HG02973 (cell line): ENCODE measurements at regions not wholly inside any gene's neighbourhood (a gene's known extent, or its start where the extent isn't known, plus 50 kb on each side); places are given as distances from the start of the nearest gene placed in this dataset.

ENCODE experiments used
- ATAC-seq: cut with Tn5 transposase; IDR thresholded peaks from one replicate; pipeline ENCODE4 v1.9.1; 2021; ENCODE audit warnings: moderate library complexity; ENCODE audit not compliant: unreplicated experiment

DNA sequence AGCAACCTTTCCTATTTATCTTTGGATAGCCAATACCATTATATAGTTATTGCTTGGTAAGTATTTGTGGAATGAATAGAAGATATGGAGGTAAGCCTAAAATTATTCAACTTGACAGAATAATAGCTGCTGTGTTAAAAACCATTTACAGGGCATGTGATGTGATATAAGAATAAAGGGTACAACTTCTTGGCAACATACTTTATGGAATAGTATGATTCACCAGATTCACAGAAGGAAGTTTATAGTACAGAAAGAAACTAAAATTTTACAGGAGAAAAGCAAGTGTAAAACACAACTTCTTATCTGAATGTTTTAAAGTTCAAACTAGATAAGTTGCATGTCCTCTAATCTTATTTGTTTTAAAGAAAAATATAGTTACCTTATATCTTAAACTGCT, 186.4 kb upstream of the ZRANB2 start:
- no peak for ATAC-seq

DNA sequence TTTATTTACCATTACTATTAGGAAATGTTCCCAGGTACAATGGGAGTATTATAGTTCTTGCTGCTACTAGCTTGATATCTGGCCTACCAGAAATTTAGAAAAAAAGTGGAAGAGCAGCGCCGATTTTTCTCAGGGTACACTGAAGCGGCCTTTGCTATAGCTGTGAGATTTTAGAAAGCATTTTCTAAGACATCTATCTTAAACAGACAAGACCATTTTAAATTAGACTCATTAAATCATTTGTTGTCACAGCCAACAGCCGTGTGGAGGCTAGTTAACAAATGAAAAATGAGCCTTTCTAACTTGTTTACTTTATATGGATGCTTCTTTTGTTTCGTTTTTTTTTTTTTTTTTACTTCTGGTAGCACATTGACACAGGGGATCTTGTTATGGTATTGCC, 183.2 kb upstream of the ZRANB2 start:
- ATAC-seq, result no peak

DNA sequence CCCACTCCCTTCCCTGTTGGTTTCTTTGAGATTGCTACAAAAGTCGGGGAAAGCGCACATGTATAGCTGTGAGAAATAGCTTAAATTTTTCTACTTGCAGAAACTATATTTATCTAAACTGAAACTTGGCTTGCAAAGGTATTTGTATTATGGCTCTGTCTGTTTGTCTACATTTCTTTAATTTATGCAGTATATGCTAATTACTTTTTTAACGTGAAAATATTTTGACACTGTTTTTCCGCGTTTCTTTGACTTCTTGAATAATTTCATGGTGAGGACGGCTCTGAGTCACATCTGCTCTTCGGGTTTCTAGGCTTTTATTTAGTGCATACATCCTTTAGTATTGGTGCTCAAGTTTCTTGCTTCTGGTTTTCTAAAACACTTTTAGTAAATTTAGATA, 182.1 kb upstream of the ZRANB2 start:
- ATAC-seq, result no peak

DNA sequence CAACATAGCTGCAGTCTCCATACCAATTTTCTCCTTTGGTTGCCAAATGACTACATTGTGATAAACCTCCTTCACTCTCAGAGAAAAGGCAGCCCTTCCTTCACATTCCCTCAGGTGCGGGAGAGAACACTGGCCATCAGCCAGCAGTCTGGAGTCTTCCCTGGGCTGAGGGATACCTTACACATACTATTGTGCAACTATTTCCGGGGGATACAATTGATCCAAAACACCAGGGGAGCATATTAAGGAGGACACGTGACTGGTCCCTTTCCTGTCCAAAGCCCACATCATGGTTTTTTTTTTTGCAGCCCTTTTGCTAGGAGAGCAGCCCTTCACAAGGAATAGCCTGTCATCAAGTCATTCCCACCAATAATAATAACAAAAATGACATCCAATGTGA, 172.1 kb upstream of the ZRANB2 start:
- no peak for ATAC-seq

DNA sequence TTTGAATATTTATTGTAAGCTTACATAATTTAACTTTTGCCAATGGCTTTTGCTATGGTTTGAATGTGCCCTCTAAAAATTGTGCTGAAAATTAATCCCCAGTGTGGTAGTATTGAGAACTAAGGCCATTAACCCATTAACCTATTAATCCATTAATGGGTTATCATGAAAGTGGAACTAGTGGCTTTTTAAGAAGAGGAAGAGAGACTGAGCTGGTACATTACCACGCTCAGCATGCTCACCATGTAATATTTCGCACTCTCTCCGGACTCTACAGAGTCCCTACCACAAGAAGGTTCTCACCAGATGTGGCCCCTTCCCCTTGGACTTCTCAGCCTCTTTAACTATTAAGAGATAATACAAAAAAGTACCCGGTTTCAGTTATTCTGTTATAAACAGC, 164.4 kb upstream of the ZRANB2 start:
- no peak for ATAC-seq

DNA sequence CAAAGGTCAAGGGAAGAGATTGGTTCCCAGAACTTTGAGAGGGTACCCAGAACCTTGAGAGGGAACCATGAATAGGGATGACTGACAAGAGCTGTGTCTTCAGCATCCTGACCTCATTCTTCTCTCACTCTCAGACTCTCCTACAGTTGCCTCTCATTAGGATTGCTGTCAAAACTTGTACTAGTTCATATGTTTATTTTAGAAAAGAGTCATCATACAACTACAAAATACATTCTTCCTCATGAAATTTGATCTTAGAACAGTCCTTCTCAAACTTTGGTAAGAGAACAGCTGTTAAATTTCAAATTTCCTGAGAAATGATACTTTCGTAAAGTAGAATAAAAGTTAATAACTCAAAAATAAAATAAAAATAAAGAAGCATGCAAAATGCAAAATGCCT, 161.4 kb upstream of the ZRANB2 start:
- no peak for ATAC-seq

DNA sequence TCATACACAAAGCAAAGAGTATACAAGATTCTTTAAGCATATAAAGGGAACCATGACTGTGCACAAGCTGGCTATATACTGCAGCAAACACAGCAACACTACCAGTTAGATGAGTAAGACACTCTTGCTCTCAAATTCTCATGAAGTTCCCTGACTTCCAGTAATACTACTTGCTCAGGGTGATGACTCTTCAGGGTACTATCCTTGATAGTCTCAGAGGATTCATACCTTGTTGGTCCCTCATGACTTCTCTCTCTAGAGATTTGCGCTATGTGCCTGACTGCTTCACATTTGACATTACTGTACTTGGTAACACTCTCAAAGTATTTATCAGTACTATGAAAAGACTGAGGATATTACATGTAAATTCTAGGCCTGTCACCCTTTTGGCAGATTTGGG, 159.8 kb upstream of the ZRANB2 start:
- ATAC-seq, result no peak

DNA sequence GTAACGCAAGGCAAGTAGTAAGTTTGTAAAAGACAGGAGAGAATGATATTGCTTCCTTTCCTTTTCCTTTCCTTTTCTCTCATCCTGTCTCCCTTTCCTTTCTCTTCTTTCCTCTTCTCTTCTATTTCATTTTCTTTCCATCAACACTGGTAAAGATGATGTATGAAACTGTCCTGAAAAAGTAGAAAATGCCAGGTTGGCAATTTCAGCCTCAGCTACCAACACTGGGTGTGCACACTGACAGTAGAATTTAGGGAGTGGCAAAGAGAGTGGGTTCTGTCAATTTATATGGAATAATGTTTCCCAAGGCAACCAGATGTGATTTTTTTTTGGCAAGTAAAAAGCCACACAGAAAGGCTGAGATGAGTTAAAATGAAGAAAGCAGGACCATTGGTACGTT, 155.7 kb upstream of the ZRANB2 start:
- ATAC-seq, result no peak

DNA sequence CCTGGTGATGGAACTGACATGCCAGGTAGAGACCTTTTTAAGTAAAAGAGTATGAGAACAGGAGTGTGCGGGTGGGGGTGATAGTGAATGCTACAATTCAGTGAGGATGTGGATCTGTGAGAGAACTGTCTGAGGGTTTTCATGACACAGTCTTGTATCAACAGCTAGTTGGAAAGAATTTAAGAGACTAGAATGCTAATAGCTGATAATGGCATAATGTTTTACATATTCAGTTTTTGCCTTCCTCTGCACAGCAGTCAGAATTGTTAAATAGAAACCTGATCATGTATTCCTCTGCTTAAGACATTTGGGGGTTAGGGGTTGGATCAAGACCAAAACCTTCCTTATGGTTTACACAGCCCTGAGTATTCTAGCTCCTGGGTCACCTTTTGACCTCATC, 152.8 kb upstream of the ZRANB2 start:
- no peak for ATAC-seq

DNA sequence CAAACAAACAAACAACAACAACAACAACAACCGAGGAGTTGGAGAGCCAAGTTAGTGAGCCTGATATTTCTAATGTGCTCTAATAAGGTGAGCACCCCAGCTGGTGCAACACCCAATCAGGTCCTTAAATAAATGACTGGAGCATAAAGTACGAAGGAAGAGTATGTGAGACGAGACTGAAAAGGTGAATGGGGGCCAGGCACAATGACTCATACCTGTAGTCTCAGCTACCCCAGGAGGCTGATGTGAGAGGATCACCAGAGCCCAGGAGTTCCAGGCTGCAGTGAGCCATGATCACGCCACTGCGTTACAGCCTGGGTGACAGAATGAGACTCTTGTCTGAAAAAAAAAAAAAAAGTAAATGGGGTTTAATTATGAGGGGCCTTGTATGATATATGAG, 152.0 kb upstream of the ZRANB2 start:
- ATAC-seq, result no peak

DNA sequence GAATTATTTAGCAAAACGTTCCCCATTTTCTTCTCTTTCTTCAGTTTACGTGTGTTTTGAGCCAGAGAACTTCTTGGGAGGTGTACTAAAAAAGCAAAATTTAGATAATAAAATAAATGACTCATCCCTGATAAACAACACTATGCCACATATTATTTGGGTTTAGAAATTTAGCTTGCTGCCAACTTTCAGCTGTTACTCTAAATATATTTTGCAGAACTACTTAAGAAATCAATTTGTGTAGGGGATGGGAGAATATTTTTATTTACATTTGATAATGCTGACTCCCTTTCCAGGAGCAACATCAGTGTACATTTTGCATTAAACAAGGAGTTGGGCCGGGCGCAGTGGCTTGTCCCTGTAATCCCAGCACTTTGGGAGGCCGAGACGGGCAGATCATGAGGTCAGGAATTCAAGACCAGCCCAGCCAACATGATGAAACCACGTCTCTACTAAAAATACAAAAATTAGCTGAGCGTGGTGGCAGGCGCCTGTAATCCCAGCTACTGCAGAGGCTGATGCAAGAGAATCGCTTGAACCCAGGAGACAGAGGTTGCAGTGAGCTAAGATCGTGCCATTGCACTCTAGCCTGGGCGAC, 151.4 kb upstream of the ZRANB2 start:
- ATAC-seq, result no peak

DNA sequence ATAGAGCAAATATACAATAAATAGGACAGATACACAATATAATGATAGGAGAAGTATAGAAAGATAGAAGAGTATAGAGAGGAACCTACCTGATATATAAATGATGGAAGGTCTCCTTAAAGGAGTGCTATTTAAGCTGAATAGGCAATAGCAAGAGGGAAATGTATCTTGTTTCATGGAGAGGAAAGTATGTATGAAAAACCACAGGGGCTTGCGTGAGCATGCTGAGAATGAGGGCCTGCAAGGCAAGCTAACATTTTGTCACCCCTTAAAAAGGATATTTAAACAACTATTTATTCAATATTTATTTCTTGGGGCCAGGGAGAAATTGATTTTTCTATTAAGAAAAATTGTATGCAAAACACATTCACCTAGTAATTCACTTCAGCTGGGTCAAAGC, 150.9 kb upstream of the ZRANB2 start:
- ATAC-seq, result no peak

DNA sequence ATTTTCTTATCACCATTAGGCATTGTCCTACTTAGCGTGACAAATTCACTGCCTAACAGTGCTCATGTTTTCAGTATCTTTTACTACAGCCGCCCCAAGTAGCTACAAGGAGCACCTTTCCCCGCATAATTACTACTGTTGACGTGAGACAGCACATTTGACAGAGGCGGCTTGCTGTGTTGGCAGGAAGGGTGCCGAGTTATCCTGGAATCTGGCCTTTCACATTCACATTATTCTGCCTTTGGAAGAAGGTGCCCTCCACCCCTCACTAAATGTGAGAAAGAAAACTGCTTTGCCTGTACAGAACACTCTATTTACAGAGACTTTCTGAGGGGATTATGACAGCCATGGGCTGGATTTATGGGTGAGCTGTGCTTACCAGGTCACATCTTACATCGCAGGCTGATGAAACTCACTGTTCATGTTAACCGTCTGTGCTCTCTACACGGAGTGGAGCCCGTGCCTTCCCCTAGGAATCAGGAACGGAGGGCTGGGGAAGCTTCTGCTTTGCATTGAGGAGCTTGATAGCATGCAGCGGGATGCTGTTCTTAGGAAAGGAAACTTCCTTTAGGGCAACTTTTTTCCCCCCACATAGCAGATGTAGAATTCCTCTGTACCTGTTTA, 148.0 kb upstream of the ZRANB2 start:
- no peak for ATAC-seq

DNA sequence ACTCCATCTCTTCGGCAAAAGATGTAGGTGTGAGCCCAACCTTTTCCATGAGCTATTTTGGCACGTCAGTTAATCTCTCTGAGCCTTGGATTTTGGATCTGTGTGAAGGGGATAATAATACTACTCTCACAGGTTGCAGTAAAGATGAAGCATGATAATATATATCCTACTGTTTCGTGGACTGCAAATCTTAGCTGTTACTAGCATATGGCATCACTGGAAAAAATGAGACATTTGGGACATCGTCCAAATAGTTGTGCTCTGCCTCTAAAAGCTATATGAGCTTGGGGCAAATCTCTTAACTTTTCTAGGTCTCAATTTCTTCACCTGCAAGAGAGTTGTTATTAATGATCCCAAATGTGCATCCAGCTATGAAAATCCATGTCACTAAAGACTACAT, 147.4 kb upstream of the ZRANB2 start:
- ATAC-seq, result no peak

DNA sequence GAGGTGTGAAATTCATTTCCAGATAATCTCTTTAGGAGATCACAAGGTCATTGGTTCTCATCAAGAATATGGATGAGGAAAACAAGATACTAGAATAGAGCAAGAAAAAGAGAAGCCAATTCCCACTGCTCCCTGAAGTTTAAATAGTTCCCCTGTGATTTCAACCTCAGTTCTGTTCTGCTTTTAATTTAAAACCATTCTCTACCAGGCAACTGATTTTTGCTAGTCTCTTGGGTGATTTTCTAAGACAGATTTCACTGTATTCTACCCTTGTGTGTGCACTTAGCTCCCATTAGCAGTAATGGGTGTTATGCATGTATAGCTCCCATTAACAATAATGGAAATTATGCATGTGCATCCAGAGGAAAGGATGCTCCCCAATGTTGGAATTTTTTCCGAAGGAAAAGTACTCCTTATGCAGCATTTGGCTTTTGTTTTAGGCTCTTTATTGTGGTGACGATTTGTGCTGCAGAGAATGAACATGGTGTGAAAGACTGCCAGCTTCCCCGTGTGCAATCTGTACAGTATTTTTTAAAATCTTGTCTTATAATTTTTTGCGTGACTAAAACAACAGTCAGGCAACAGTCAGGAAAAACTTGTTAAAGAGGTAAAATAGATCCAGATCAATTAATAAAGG, 144.0 kb upstream of the ZRANB2 start:
- ATAC-seq, result no peak

DNA sequence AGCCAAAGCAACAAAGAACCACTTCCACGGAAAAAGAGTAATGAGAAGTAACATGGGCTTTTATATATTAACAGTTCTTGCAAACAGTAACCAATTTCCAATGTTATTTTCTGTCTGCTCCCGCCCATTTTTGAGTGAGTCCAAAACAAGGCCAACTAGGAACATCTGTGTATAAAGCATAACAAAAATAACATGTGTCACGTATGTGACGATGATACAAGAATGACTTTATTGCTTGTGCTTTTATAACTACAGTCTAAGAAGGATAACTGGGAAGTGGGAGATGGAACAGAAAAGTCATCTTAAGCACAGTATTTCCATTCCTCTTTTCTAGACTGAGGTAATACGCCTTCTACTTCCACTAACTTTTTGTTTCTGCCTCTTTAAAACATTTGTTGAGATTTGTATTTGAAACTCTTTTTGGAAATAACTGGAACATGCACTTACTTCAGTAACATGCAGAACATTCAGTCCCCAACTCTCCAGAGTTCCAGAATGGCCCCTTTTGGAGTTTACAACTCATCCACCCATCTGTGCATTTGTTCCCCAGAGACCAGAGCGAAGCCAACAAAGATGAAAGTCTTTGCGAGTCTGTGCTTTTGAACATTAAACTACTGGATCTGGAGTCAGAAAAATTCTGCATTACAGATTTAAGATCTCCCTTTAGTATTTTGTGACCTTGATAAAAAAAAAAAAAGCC, 143.0 kb upstream of the ZRANB2 start:
- no peak for ATAC-seq

DNA sequence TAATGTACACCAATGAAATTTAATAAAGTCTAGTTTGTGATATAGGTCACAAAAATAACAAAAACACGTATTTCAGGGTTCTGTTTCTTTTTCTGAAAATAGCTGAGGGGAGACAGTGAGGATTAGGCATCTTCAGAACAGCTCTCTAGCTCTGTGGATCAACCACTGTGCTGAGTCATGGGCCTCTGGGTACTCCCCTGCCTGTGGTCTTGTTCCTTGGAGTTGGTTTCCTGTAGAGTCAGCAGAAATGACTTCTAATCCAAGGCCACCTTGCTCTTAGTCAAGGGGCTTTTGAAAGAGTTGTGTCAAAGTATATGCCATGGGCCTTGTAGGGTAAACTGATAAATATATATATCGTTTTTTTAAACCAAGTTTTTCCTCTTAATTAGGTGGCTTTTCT, 141.8 kb upstream of the ZRANB2 start:
- no peak for ATAC-seq

DNA sequence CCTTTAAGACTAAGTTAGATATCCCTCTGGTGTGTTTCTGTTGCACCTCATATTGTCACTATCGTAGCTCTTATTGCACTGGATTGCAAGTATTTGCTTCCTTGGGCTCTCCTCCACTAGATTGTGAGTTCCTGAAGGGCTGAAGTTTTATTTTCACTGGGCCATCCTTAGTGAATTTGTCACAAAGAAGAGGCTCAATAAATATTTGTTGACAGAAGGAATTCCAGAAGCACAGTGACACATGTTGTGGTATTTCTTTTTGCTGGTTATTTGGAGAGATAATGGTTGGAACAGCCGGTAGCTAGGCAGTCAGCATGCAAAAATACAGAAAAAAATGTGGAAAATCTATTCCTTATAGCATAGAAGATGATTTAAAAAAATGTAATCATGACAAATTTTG, 129.9 kb upstream of the ZRANB2 start:
- ATAC-seq, result no peak

DNA sequence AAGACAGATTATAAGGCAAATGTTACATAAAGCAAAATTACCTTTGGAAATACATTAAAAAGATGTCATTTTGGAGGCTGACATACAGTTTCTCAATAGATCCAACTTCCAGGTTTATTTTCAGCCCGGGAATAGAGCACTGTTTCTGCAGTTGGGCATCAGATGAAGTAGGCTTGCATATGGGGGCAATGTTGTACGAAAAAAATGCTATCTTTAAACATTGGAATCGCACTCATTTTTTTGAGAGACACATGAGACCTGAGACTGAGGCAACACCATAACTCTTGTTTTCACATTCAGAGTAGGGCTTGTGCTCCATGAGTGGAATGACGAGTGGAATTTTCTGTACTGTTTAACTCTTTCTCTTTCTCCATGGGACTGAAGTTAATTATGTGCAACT, 122.4 kb upstream of the ZRANB2 start:
- no peak for ATAC-seq

DNA sequence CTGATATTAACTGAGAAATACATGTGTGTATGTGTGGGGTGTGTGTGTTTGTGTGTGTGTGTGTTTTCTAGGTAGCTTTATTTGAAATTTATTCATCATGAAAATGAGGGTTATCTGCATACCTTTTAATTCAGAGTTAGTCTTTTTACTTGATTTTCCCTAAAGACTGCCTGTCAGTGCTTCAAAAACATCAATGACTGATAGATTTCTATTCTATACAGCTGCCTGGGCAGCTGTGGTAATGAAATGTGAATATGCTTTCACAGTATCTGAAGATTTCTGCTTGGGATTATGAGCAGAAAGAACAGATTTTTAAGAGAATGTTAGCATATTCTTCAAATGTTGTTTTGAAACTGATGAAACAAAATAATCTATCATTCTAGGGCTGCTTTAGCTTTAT, 119.7 kb upstream of the ZRANB2 start:
- ATAC-seq, result no peak

DNA sequence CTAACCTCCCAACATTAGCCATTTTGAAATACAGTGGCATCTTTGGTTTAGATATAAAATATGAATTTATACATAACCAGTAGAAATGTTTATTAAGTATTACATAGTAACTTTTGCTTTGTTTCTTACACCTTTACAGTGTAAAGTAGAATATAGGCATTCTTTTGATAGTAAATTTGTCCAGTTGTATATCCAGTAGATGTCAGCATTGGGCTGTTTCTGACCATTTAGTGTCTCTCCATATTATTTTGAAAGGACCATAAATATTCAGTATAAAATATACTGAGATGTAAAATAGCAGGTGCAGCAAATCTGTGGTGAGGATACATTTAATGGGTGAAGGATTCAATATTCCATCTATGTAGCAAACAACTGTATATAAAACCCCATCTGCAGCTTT, 115.8 kb upstream of the ZRANB2 start:
- no peak for ATAC-seq

DNA sequence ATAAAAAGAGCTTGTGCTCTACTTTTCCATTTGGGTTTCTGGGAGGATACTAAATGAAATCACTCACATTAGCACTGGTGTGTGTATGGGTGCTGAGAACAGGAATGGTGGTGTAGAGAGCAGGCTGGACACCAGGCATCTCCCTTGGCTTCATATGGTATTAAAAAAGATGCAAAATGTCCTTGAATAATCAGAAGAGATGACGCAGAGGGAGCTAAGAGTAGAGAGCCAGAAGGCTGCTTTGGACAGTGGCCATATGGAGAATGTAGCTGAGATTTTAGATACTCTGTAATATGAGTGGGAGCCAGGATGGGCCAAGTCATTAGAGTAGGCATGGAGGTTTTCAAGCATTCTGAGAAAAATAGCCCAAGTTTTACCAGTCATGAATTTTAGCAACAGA, 112.3 kb upstream of the ZRANB2 start:
- no peak for ATAC-seq
